ENCODE measurements at regions not wholly inside any gene's neighbourhood (a gene's known extent, or its start where the extent isn't known, plus 50 kb on each side); places are given as distances from the start of the nearest gene placed in this dataset.

- TF ChIP-seq CTCF (IDR thresholded peaks at IDR 0.05 in 8 of 11, conservative IDR thresholded peaks at IDR 0.05 in 3 of 11) (no peak), POLR2A (IDR thresholded peaks at IDR 0.05) (no peak)
Measured at GRCh38 chr12:124463341-124463921, 104.0 kb downstream of the NCOR2 start.
